HepG2 (cell line): ENCODE measurements at regions not wholly inside any gene's neighbourhood (a gene's known extent, or its start where the extent isn't known, plus 50 kb on each side); places are given as distances from the start of the nearest gene placed in this dataset.

Experiments used
- ARNTL ChIP-seq: sonication (generic); formaldehyde crosslinking; IDR thresholded peaks from 2 replicates; pipeline ENCODE4 v1.4.0; 2020; ENCODE audit warnings: mild to moderate bottlenecking, missing genetic modification reagents
- BHLHE40 ChIP-seq: IDR thresholded peaks from 2 replicates; pipeline ENCODE4 v1.6.1; 2011; ENCODE audit warnings: low read length, improper control_type of control experiment
- JUN ChIP-seq: sonication (generic); formaldehyde crosslinking; IDR thresholded peaks from 2 replicates; pipeline ENCODE4 v1.4.0; 2020; ENCODE audit warnings: mild to moderate bottlenecking, missing genetic modification reagents
- SMYD3 ChIP-seq: sonication (generic); formaldehyde crosslinking; IDR thresholded peaks from 2 replicates; pipeline ENCODE4 v1.8.1; 2023; ENCODE audit warnings: mild to moderate bottlenecking, missing genetic modification reagents
- ZNF460 ChIP-seq: sonication (generic); formaldehyde crosslinking; IDR thresholded peaks from 2 replicates; pipeline ENCODE4 v1.5.1; 2020; ENCODE audit warnings: missing genetic modification reagents, mild to moderate bottlenecking, borderline replicate concordance

GRCh38 chr20:25142435-25142834 lies 53.1 kb upstream of the ENTPD6 start:
- no peak for TF ChIP-seq JUN
- no peak for TF ChIP-seq ARNTL (CRISPR knock-in tag)
- TF ChIP-seq ZNF460 (CRISPR knock-in tag), result no peak
- TF ChIP-seq BHLHE40, result no peak
- no peak for TF ChIP-seq SMYD3
